Spleen (tissue), 11 donors: ENCODE measurements at regions not wholly inside any gene's neighbourhood (a gene's known extent, or its start where the extent isn't known, plus 50 kb on each side); places are given as distances from the start of the nearest gene placed in this dataset.

Source experiments
- DNase-seq: peaks from one replicate; pipeline ENCODE4 v3.0.0-alpha.2; 2020
- H3K27ac ChIP-seq, 8 donors: fragments of 200-600 bp; sonication (generic) in 7 of 8; 1 replicate in 4 of 8; 2 replicates in 4 of 8; pipeline versions ENCODE4 v1.5.0 to v1.8.0; 2016 to 2021; ENCODE audit warnings: inconsistent platforms in 4 of 8, mild to moderate bottlenecking in 4 of 8, moderate library complexity in 1 of 8
- H3K27me3 ChIP-seq, 7 donors: fragments of 200-600 bp; sonication (generic) in 6 of 7; replicated peaks in 1 of 7; 1 replicate in 4 of 7; 2 replicates in 3 of 7; pipeline versions ENCODE4 v1.5.0 to v1.8.0; 2016 to 2021; ENCODE audit warnings: inconsistent platforms in 3 of 7, mild to moderate bottlenecking in 1 of 7
- H3K36me3 ChIP-seq, 6 donors: fragments of 200-600 bp; sonication (generic) in 5 of 6; 1 replicate in 4 of 6; 2 replicates in 2 of 6; pipeline versions ENCODE4 v1.5.0 to v1.8.0; 2016 to 2021; ENCODE audit warnings: inconsistent platforms in 2 of 6
- H3K4me1 ChIP-seq, 6 donors: fragments of 200-600 bp; sonication (generic) in 5 of 6; 1 replicate in 3 of 6; 2 replicates in 3 of 6; pipeline versions ENCODE4 v1.5.0 to v1.8.0; 2016 to 2021; ENCODE audit warnings: inconsistent platforms in 3 of 6
- H3K4me3 ChIP-seq, 8 donors: fragments of 200-600 bp; sonication (generic) in 7 of 8; 1 replicate in 4 of 8; 2 replicates in 4 of 8; pipeline versions ENCODE4 v1.5.0 to v1.8.0; 2016 to 2021; ENCODE audit warnings: inconsistent platforms in 4 of 8, mild to moderate bottlenecking in 4 of 8, moderate library complexity in 2 of 8
- H3K9me3 ChIP-seq, 8 donors: fragments of 200-600 bp; sonication (generic) in 7 of 8; 1 replicate in 4 of 8; 2 replicates in 4 of 8; pipeline versions ENCODE4 v1.5.0 to v1.8.0; 2016 to 2021; ENCODE audit warnings: inconsistent platforms in 4 of 8
- POLR2A ChIP-seq, 3 donors: fragments of 450-650 bp; IDR thresholded peaks; one replicate each; pipeline ENCODE4 v1.5.1; 2017; ENCODE audit warnings: antibody characterized with exemption in 3 of 3, mild to moderate bottlenecking in 1 of 3
- POLR2AphosphoS5 ChIP-seq, 3 donors: sonication (generic); formaldehyde crosslinking; IDR thresholded peaks; one replicate each; pipeline ENCODE4 v1.5.1; 2017; ENCODE audit warnings: antibody characterized with exemption in 3 of 3
- WGBS, 5 donors: extraction: QIAGEN DNeasy Blood & Tissue Kit in 3 of 5; methylation state at CpG; one replicate each; pipeline versions ENCODE4 v1.1.5 to v1.1.7; 2013 to 2018; 5-methylcytosine and 5-hydroxymethylcytosine counted together
- intact Hi-C: fragments of 100-400 bp; cut with DNase I; formaldehyde crosslinking; loops from one replicate; pipeline ENCODE4 v1.15.0; 2023; ENCODE audit warnings: low total_unique reads
- TF ChIP-seq, protein P1 (sequence below), 11 experiments: fragments of 200-600 bp in 7 of 11; fragments of 450-650 bp in 4 of 11; sonication (generic) in 4 of 11; IDR thresholded peaks in 8 of 11; conservative IDR thresholded peaks in 3 of 11; 1 replicate in 7 of 11; 2 replicates in 4 of 11; pipeline versions ENCODE4 v1.4.0 to v1.8.0; 2016 to 2021; ENCODE audit warnings: antibody characterized with exemption in 11 of 11, inconsistent platforms in 4 of 11, mild to moderate bottlenecking in 1 of 11
- donor health status: healthy with polysubstance abuse.
- donor health status: DM: no; HTN: no; CAD: no; lungs with moderate emphysema.
- donor health status: DM: no; HTN: no; CAD: no.
- donor health status: Bipolar disorder and iron deficiency.
- donor health status: healthy.
- donor health status: DM: no; HTN: no; CAD: no.
- donor health status: DM: yes; HTN: yes; CAD: no.

DNA sequence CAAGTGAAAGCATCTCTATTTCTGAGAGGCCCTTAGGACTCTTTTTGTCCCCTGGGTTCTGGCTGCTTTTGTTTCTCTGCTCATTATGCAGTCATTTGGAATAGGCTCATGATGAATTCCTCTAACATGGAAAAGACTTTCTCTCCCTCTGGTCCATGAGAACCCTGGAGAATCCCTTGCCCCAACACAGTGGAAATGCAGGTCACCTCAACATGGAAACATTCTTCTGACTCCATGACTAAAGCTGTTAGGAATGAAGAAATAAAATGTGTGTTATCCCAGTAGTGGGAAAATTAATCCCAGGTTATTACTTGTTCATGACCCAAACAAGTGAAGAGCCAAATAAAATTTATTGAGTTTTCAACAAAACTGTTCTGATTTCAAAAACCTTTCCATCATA is 458.6 kb downstream of the EPM2A start:
- no peak for DNase-seq
- Histone ChIP-seq H3K36me3 (no peaks in the 10 kb centered on the region), H3K4me3 (no peak overlapping the region), H3K9me3 (no peaks in the 10 kb centered on the region), H3K27ac (no peak overlapping the region), H3K4me1 (no peaks in the 10 kb centered on the region), H3K27me3 (no peaks in the 10 kb centered on the region)
- TF ChIP-seq POLR2AphosphoS5 (IDR thresholded peaks at IDR 0.05): no peak
- no peak for TF ChIP-seq POLR2A (IDR thresholded peaks at IDR 0.05)
- TF ChIP-seq, protein P1, sequence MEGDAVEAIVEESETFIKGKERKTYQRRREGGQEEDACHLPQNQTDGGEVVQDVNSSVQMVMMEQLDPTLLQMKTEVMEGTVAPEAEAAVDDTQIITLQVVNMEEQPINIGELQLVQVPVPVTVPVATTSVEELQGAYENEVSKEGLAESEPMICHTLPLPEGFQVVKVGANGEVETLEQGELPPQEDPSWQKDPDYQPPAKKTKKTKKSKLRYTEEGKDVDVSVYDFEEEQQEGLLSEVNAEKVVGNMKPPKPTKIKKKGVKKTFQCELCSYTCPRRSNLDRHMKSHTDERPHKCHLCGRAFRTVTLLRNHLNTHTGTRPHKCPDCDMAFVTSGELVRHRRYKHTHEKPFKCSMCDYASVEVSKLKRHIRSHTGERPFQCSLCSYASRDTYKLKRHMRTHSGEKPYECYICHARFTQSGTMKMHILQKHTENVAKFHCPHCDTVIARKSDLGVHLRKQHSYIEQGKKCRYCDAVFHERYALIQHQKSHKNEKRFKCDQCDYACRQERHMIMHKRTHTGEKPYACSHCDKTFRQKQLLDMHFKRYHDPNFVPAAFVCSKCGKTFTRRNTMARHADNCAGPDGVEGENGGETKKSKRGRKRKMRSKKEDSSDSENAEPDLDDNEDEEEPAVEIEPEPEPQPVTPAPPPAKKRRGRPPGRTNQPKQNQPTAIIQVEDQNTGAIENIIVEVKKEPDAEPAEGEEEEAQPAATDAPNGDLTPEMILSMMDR (IDR thresholded peaks at IDR 0.05 in 8 of 11, conservative IDR thresholded peaks at IDR 0.05 in 3 of 11): no peak
- intact Hi-C loops: no loop called here

DNA sequence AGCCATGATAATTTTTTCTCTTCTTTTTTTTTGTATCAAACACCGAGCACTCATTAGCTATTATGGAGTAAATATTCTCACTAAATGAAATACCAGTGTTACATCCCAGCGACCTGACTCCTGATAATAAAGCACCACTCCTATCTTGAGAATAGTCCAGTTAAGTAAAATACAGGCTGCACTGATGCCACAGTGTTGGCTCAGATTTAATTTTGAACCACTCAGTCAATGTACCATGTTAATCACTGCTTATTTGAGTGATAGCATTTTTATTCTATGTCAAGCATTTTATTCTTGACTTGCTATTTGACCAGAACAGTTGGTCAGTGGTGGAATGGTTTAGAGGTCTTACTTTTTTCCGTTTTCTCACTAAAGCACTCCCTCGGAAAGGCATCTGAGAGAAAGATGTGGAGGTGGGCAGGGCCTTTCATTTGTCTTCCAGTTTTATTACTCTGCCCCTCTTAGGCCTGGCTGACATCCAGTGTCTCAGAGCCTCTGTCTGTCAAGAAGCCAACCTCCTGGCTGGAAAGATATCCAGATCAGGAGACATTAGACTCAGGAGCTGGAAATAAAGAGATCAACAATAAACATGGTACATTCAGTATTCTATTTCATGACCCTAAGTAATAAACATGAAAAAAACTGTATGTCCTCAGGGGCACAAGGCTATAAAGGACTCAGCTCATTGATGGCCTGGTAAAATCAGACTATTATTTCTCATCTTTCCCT is 457.8 kb downstream of the EPM2A start:
- intact Hi-C loops: no loop called here
- TF ChIP-seq, protein P1 (IDR thresholded peaks at IDR 0.05 in 8 of 11, conservative IDR thresholded peaks at IDR 0.05 in 3 of 11): no peak
- no peak for TF ChIP-seq POLR2AphosphoS5 (IDR thresholded peaks at IDR 0.05)
- no peak for TF ChIP-seq POLR2A (IDR thresholded peaks at IDR 0.05)
- WGBS, 5 donors: 74 to 85% (median 80%) methylated on average over 4 of the region's 4 CpGs
- no peak for DNase-seq
- no peak overlapping the region for H3K4me3 ChIP-seq
- H3K4me1 ChIP-seq: no peaks in the 10 kb centered on the region
- H3K9me3 ChIP-seq: no peaks in the 10 kb centered on the region
- no peaks in the 10 kb centered on the region for H3K27me3 ChIP-seq
- H3K36me3 ChIP-seq: no peaks in the 10 kb centered on the region
- no peak overlapping the region for H3K27ac ChIP-seq

DNA sequence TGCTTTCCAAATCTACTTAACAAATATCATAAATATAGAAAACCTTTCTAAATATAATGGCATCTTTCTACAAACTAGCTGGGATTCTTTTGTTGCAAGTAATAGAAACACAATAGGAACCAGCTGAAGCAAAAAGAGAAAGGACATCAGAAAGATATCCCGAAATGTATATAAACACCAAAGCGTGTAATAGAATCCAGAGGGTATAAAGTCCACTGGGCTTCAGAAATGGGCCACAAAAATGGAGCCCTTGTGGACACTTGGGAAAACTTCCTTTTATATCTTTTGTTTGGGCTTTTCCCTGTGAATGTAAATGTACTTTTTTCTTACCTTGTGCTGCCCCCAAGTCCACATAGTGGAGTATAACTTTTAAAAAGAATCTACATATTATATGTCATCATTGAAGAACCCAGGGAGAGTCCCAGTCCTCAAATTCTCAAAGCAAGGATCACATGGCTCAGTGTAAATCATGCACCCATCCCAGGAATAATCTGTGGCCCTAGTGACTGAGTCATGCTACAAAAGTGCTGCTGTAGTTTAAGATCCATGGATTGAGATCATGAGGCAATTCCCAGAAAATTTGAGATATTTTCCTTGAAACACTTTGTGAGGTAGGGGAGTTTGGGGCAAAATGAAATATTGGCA is 457.0 kb downstream of the EPM2A start:
- TF ChIP-seq POLR2AphosphoS5 (IDR thresholded peaks at IDR 0.05) (no peak), POLR2A (IDR thresholded peaks at IDR 0.05) (no peak)
- TF ChIP-seq, protein P1 (IDR thresholded peaks at IDR 0.05 in 8 of 11, conservative IDR thresholded peaks at IDR 0.05 in 3 of 11): no peak
- no peaks in the 10 kb centered on the region for H3K36me3 ChIP-seq
- H3K4me3 ChIP-seq: no peak overlapping the region
- H3K27me3 ChIP-seq: no peaks in the 10 kb centered on the region
- intact Hi-C loops: no loop called here
- no peaks in the 10 kb centered on the region for H3K4me1 ChIP-seq
- DNase-seq: no peak
- no peak overlapping the region for H3K27ac ChIP-seq
- 91 to 96% (median 94%) methylated on average over 2 of the region's 2 CpGs for WGBS, 5 donors
- no peaks in the 10 kb centered on the region for H3K9me3 ChIP-seq

DNA sequence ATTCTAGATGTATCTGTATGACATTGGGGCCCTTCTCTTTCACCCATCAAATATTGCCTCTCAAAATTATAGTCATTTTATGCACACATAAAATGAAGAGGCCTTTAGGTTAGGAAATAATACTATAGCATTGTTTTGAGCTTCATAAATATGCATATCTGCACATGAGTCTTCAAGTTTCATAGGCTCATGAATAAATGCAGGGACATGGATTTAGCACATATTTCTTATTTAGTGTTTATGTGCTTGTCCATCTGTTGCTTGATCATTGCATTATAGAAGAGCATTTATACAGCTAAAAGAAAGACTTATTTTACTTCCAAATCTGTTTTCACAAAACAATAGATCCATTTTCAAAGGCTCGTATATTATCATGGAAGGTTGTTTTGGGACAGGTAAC is 455.8 kb downstream of the EPM2A start:
- H3K36me3 ChIP-seq: no peaks in the 10 kb centered on the region
- TF ChIP-seq, protein P1 (IDR thresholded peaks at IDR 0.05 in 8 of 11, conservative IDR thresholded peaks at IDR 0.05 in 3 of 11): no peak
- TF ChIP-seq POLR2AphosphoS5 (IDR thresholded peaks at IDR 0.05): no peak
- no peak for TF ChIP-seq POLR2A (IDR thresholded peaks at IDR 0.05)
- H3K27me3 ChIP-seq: no peaks in the 10 kb centered on the region
- 90 to 100% (median 92%) methylated on average over 1 of the region's 1 CpG for WGBS, 5 donors
- intact Hi-C loops: no loop called here
- no peak overlapping the region for H3K4me3 ChIP-seq
- H3K4me1 ChIP-seq: no peaks in the 10 kb centered on the region
- H3K27ac ChIP-seq: no peak overlapping the region
- peaks cover 0 to 5% (median 0%) of the 10 kb centered on the region in 8 donors for H3K9me3 ChIP-seq
- no peak for DNase-seq
